ENCODE measurements at regions not wholly inside any gene's neighbourhood (a gene's known extent, or its start where the extent isn't known, plus 50 kb on each side); places are given as distances from the start of the nearest gene placed in this dataset.

- H3K4me3 ChIP-seq (ENCODE audit: low read depth, low read length) = no peak overlapping the region
- DNase-seq = no peak
These were observed 77.2 kb upstream of the FTH1 start for GRCh38 chr11:62044639-62045121.

GRCh38 chr11:62035293-62035692 is 67.9 kb upstream of the FTH1 start:
- H3K9me3 ChIP-seq (ENCODE audit: severe bottlenecking) = no peaks in the 10 kb centered on the region
- no peak for TF ChIP-seq CTCF (IDR thresholded peaks at IDR 0.05; ENCODE audit: low read depth, low read length)
- DNase-seq = no peak
- no peak overlapping the region for H3K4me3 ChIP-seq (ENCODE audit: low read depth, low read length)
- no peaks in the 10 kb centered on the region for H3K27me3 ChIP-seq (ENCODE audit: insufficient read depth, low read depth, severe bottlenecking)
- no peak overlapping the region for H3K27ac ChIP-seq
- no peaks in the 10 kb centered on the region for H3K36me3 ChIP-seq

More at GRCh38 chr11:62044639-62045121, 77.2 kb upstream of the FTH1 start:
- no peak for TF ChIP-seq CTCF (IDR thresholded peaks at IDR 0.05; ENCODE audit: low read depth, low read length)
- H3K27ac ChIP-seq = no peak overlapping the region
- H3K9me3 ChIP-seq (ENCODE audit: severe bottlenecking) = no peaks in the 10 kb centered on the region
- no peaks in the 10 kb centered on the region for H3K27me3 ChIP-seq (ENCODE audit: insufficient read depth, low read depth, severe bottlenecking)
- no peaks in the 10 kb centered on the region for H3K36me3 ChIP-seq

GRCh38 chr11:62034036-62034338 is 66.6 kb upstream of the FTH1 start:
- no peak for DNase-seq
- no peak overlapping the region for H3K27ac ChIP-seq
- H3K9me3 ChIP-seq (ENCODE audit: severe bottlenecking) = no peaks in the 10 kb centered on the region
- no peak overlapping the region for H3K4me3 ChIP-seq (ENCODE audit: low read depth, low read length)
- TF ChIP-seq CTCF (IDR thresholded peaks at IDR 0.05; ENCODE audit: low read depth, low read length) = no peak
- H3K36me3 ChIP-seq = no peaks in the 10 kb centered on the region
- no peaks in the 10 kb centered on the region for H3K27me3 ChIP-seq (ENCODE audit: insufficient read depth, low read depth, severe bottlenecking)

GRCh38 chr11:62033191-62034035 is 66.0 kb upstream of the FTH1 start:
- Histone ChIP-seq H3K4me3 (ENCODE audit: low read depth, low read length) (no peak overlapping the region), H3K9me3 (ENCODE audit: severe bottlenecking) (no peaks in the 10 kb centered on the region), H3K27me3 (ENCODE audit: insufficient read depth, low read depth, severe bottlenecking) (no peaks in the 10 kb centered on the region), H3K27ac (no peak overlapping the region), H3K36me3 (no peaks in the 10 kb centered on the region)
- no peak for TF ChIP-seq CTCF (IDR thresholded peaks at IDR 0.05; ENCODE audit: low read depth, low read length)
- peak; percentile 9 for DNase-seq

- Histone ChIP-seq H3K27ac (no peak overlapping the region), H3K27me3 (ENCODE audit: insufficient read depth, low read depth, severe bottlenecking) (no peaks in the 10 kb centered on the region), H3K9me3 (ENCODE audit: severe bottlenecking) (no peaks in the 10 kb centered on the region), H3K4me3 (ENCODE audit: low read depth, low read length) (no peak overlapping the region), H3K36me3 (no peaks in the 10 kb centered on the region)
- TF ChIP-seq CTCF (IDR thresholded peaks at IDR 0.05; ENCODE audit: low read depth, low read length) = no peak
- DNase-seq = no peak
These were observed 62.7 kb upstream of the FTH1 start for GRCh38 chr11:62030071-62030684.
